Panc1 (cell line): ENCODE measurements at regions not wholly inside any gene's neighbourhood (a gene's known extent, or its start where the extent isn't known, plus 50 kb on each side); places are given as distances from the start of the nearest gene placed in this dataset.

ENCODE experiments used
- CTCF ChIP-seq: fragments of 450-650 bp; IDR thresholded peaks from 2 replicates; pipeline ENCODE4 v1.5.1; 2017; ENCODE audit warnings: mild to moderate bottlenecking
- POLR2AphosphoS5 ChIP-seq: IDR thresholded peaks from 2 replicates; pipeline ENCODE4 v1.6.1; 2012; ENCODE audit warnings: mild to moderate bottlenecking, low read depth, low read length, moderate library complexity
- REST ChIP-seq, 2 experiments: IDR thresholded peaks; 2 replicates each; pipeline ENCODE4 v1.6.1; 2011 to 2012; ENCODE audit warnings: low read depth in 2 of 2, control low read depth in 1 of 2, low read length in 1 of 2, mild to moderate bottlenecking in 1 of 2, moderate library complexity in 1 of 2; ENCODE audit not compliant: insufficient read depth in 1 of 2
- SIN3A ChIP-seq: IDR thresholded peaks from 2 replicates; pipeline ENCODE4 v1.6.1; 2012; ENCODE audit warnings: low read depth, mild to moderate bottlenecking, low read length, moderate library complexity, borderline replicate concordance; ENCODE audit not compliant: insufficient read depth

DNA sequence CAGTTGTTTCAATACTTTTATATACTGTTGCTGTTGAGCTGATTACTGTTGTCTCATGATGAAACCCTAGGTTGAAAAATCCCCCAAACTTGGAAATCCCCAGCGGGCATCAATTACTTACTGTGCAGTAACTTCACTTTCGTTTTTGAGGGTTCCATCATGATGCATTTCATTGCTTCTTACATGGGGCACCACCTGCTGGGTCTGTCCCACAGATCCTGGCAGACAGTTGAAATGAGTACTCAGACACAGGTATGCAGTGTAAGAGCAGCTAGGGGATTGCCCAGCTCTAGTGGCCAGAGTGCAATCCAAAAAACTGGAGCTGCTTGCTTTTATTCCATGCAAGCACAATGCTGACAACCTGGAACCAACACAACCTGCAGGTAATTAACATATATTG is 132.5 kb upstream of the ZNF91 start:
- TF ChIP-seq CTCF: no peak
- no peak for TF ChIP-seq POLR2AphosphoS5
- TF ChIP-seq SIN3A: no peak
- no peak for TF ChIP-seq REST (IDR thresholded peaks at IDR 0.05; ENCODE audit: insufficient read depth in 1 of 2, low read depth in 2 of 2, low read length in 1 of 2)
